AG09309 (cell line): ENCODE measurements at regions not wholly inside any gene's neighbourhood (a gene's known extent, or its start where the extent isn't known, plus 50 kb on each side); places are given as distances from the start of the nearest gene placed in this dataset.

Source experiments
- DNase-seq: peaks from one replicate; pipeline ENCODE4 v3.0.0-alpha.2; 2010; ENCODE audit warnings: low read depth
- H3K4me3 ChIP-seq: 2 replicates; pipeline ENCODE4 v1.5.1; 2011; ENCODE audit warnings: mild to moderate bottlenecking, low read depth, low read length, moderate library complexity; ENCODE audit not compliant: control insufficient read depth
- CTCF ChIP-seq: IDR thresholded peaks from 2 replicates; pipeline ENCODE4 v1.5.1; 2011; ENCODE audit warnings: mild to moderate bottlenecking, low read depth, low read length, inconsistent platforms; ENCODE audit not compliant: insufficient read depth, control insufficient read depth; ENCODE audit errors: missing control alignments

GRCh38 chr3:9301091-9301490, 51.6 kb upstream of the SRGAP3 start:
- no peak for DNase-seq
- H3K4me3 ChIP-seq: no peak overlapping the region
- no peak for TF ChIP-seq CTCF

- TF ChIP-seq CTCF: no peak
- no peak for DNase-seq
- H3K4me3 ChIP-seq: no peak overlapping the region
Measured at GRCh38 chr3:9301798-9302197, 52.4 kb upstream of the SRGAP3 start.

- H3K4me3 ChIP-seq: peak overlapping the region; percentile 16
- no peak for DNase-seq
- TF ChIP-seq CTCF: peak; percentile 95
Measured at GRCh38 chr3:9302425-9303181, 53.2 kb upstream of the SRGAP3 start.

- H3K4me3 ChIP-seq: no peak overlapping the region
- no peak for DNase-seq
Measured at GRCh38 chr3:9308298-9308990, 54.4 kb upstream of the THUMPD3 start.

GRCh38 chr3:9310043-9310442, 52.8 kb upstream of the THUMPD3 start:
- no peak overlapping the region for H3K4me3 ChIP-seq
- TF ChIP-seq CTCF: no peak
- no peak for DNase-seq

More at GRCh38 chr3:9308298-9308990, 54.4 kb upstream of the THUMPD3 start:
- no peak for TF ChIP-seq CTCF

- DNase-seq: no peak
- H3K4me3 ChIP-seq: no peak overlapping the region
- TF ChIP-seq CTCF: no peak
Measured at GRCh38 chr3:9311228-9311627, 51.6 kb upstream of the THUMPD3 start.
